Memory B cell (primary cell): ENCODE measurements at regions not wholly inside any gene's neighbourhood (a gene's known extent, or its start where the extent isn't known, plus 50 kb on each side); places are given as distances from the start of the nearest gene placed in this dataset.

Experiments used
- ATAC-seq: fragments of 150-1000 bp; cut with Tn5 transposase; 2 replicates; pipeline ENCODE4 v1.10.0; 2021; ENCODE audit warnings: low read depth, mild to moderate bottlenecking, moderate library complexity
- DNase-seq, 2 donors: peaks; one replicate each; pipeline ENCODE4 v3.0.0; 2022; ENCODE audit warnings: low spot score in 2 of 2
- H3K27ac Mint-ChIP-seq: one replicate; pipeline ENCODE4 v1.8.0; 2022; ENCODE audit warnings: mild to moderate bottlenecking, moderate library complexity, mixed read lengths
- H3K27me3 Mint-ChIP-seq: one replicate; pipeline ENCODE4 v1.8.0; 2022; ENCODE audit warnings: mixed read lengths
- H3K36me3 Mint-ChIP-seq: one replicate; pipeline ENCODE4 v1.8.0; 2022; ENCODE audit warnings: mild to moderate bottlenecking, mixed read lengths
- H3K4me1 Mint-ChIP-seq: one replicate; pipeline ENCODE4 v1.8.0; 2022; ENCODE audit warnings: mixed read lengths
- H3K4me3 Mint-ChIP-seq: one replicate; pipeline ENCODE4 v1.8.0; 2022; ENCODE audit warnings: mild to moderate bottlenecking, moderate library complexity, mixed read lengths
- H3K9me3 Mint-ChIP-seq: one replicate; pipeline ENCODE4 v1.8.0; 2022; ENCODE audit warnings: mixed read lengths

- H3K36me3 Mint-ChIP-seq = no peaks in the 10 kb centered on the region
- no peak overlapping the region for H3K4me3 Mint-ChIP-seq
- no peaks in the 10 kb centered on the region for H3K4me1 Mint-ChIP-seq
- no peak overlapping the region for H3K27ac Mint-ChIP-seq
- DNase-seq (no peak), ATAC-seq (no peak)
- H3K9me3 Mint-ChIP-seq = no peaks in the 10 kb centered on the region
- H3K27me3 Mint-ChIP-seq = peaks cover 4% of the 10 kb centered on the region
Measured at GRCh38 chr6:168159506-168159905, 80.5 kb upstream of the FRMD1 start.

GRCh38 chr6:168158980-168159349 is 80.0 kb upstream of the FRMD1 start:
- no peaks in the 10 kb centered on the region for H3K4me1 Mint-ChIP-seq
- H3K27ac Mint-ChIP-seq = no peak overlapping the region
- H3K4me3 Mint-ChIP-seq = no peak overlapping the region
- no peaks in the 10 kb centered on the region for H3K9me3 Mint-ChIP-seq
- peaks cover 4% of the 10 kb centered on the region for H3K27me3 Mint-ChIP-seq
- H3K36me3 Mint-ChIP-seq = no peaks in the 10 kb centered on the region
- DNase-seq (no peak), ATAC-seq (no peak)

- ATAC-seq (no peak), DNase-seq (no peak)
- Mint-ChIP-seq H3K4me1 (no peaks in the 10 kb centered on the region), H3K36me3 (no peaks in the 10 kb centered on the region), H3K27me3 (peaks cover 4% of the 10 kb centered on the region), H3K27ac (no peak overlapping the region), H3K9me3 (no peaks in the 10 kb centered on the region), H3K4me3 (no peak overlapping the region)
Measured at GRCh38 chr6:168158213-168158979, 79.4 kb upstream of the FRMD1 start.

- Mint-ChIP-seq H3K27ac (no peak overlapping the region), H3K36me3 (no peaks in the 10 kb centered on the region), H3K9me3 (no peaks in the 10 kb centered on the region), H3K4me1 (no peaks in the 10 kb centered on the region), H3K4me3 (no peak overlapping the region), H3K27me3 (peaks cover 4% of the 10 kb centered on the region)
- DNase-seq (no peak), ATAC-seq (no peak)
Measured at GRCh38 chr6:168157272-168158212, 78.5 kb upstream of the FRMD1 start.

GRCh38 chr6:168156742-168157265 is 77.8 kb upstream of the FRMD1 start:
- Mint-ChIP-seq H3K36me3 (no peaks in the 10 kb centered on the region), H3K27ac (no peak overlapping the region), H3K4me1 (no peaks in the 10 kb centered on the region), H3K4me3 (no peak overlapping the region), H3K27me3 (peaks cover 4% of the 10 kb centered on the region), H3K9me3 (no peaks in the 10 kb centered on the region)
- no peak for ATAC-seq
- no peak for DNase-seq

- Mint-ChIP-seq H3K36me3 (no peaks in the 10 kb centered on the region), H3K27me3 (peaks cover 4% of the 10 kb centered on the region), H3K27ac (no peak overlapping the region), H3K4me3 (no peak overlapping the region), H3K4me1 (no peaks in the 10 kb centered on the region), H3K9me3 (no peaks in the 10 kb centered on the region)
- ATAC-seq (no peak), DNase-seq (no peak)
Measured at GRCh38 chr6:168155821-168156741, 77.1 kb upstream of the FRMD1 start.

- DNase-seq (no peak), ATAC-seq (no peak)
- Mint-ChIP-seq H3K4me3 (no peak overlapping the region), H3K36me3 (no peaks in the 10 kb centered on the region), H3K4me1 (no peaks in the 10 kb centered on the region), H3K27me3 (peaks cover 4% of the 10 kb centered on the region), H3K27ac (no peak overlapping the region), H3K9me3 (no peaks in the 10 kb centered on the region)
Measured at GRCh38 chr6:168155193-168155592, 76.2 kb upstream of the FRMD1 start.

GRCh38 chr6:168154263-168154917 is 75.4 kb upstream of the FRMD1 start:
- no peak for DNase-seq
- H3K27me3 Mint-ChIP-seq = peaks cover 4% of the 10 kb centered on the region
- H3K36me3 Mint-ChIP-seq = no peaks in the 10 kb centered on the region
- no peak for ATAC-seq
- no peaks in the 10 kb centered on the region for H3K4me1 Mint-ChIP-seq
- no peak overlapping the region for H3K27ac Mint-ChIP-seq
- H3K4me3 Mint-ChIP-seq = no peak overlapping the region
- no peaks in the 10 kb centered on the region for H3K9me3 Mint-ChIP-seq

- ATAC-seq (no peak), DNase-seq (no peak)
- H3K9me3 Mint-ChIP-seq = no peaks in the 10 kb centered on the region
- H3K4me3 Mint-ChIP-seq = no peak overlapping the region
- peaks cover 4% of the 10 kb centered on the region for H3K27me3 Mint-ChIP-seq
- H3K27ac Mint-ChIP-seq = no peak overlapping the region
- H3K36me3 Mint-ChIP-seq = no peaks in the 10 kb centered on the region
- H3K4me1 Mint-ChIP-seq = no peaks in the 10 kb centered on the region
Measured at GRCh38 chr6:168153553-168153952, 74.5 kb upstream of the FRMD1 start.

GRCh38 chr6:168152980-168153379 is 74.0 kb upstream of the FRMD1 start:
- ATAC-seq (no peak), DNase-seq (no peak)
- Mint-ChIP-seq H3K4me3 (no peak overlapping the region), H3K9me3 (no peaks in the 10 kb centered on the region), H3K27me3 (peaks cover 4% of the 10 kb centered on the region), H3K4me1 (no peaks in the 10 kb centered on the region), H3K27ac (no peak overlapping the region), H3K36me3 (no peaks in the 10 kb centered on the region)

GRCh38 chr6:168152306-168152963 is 73.4 kb upstream of the FRMD1 start:
- Mint-ChIP-seq H3K27me3 (peaks cover 4% of the 10 kb centered on the region), H3K9me3 (no peaks in the 10 kb centered on the region), H3K27ac (no peak overlapping the region), H3K4me3 (no peak overlapping the region), H3K4me1 (no peaks in the 10 kb centered on the region), H3K36me3 (no peaks in the 10 kb centered on the region)
- DNase-seq = no peak
- ATAC-seq = no peak

- H3K9me3 Mint-ChIP-seq = no peaks in the 10 kb centered on the region
Measured at GRCh38 chr6:168150551-168151320, 71.7 kb upstream of the FRMD1 start.

More at GRCh38 chr6:168150551-168151320, 71.7 kb upstream of the FRMD1 start:
- Mint-ChIP-seq H3K4me3 (no peak overlapping the region), H3K27me3 (peaks cover 1% of the 10 kb centered on the region), H3K36me3 (no peaks in the 10 kb centered on the region), H3K27ac (no peak overlapping the region), H3K4me1 (no peaks in the 10 kb centered on the region)
- no peak for DNase-seq
- no peak for ATAC-seq
